GM18907 (cell line): ENCODE measurements at regions not wholly inside any gene's neighbourhood (a gene's known extent, or its start where the extent isn't known, plus 50 kb on each side); places are given as distances from the start of the nearest gene placed in this dataset.

ENCODE experiments used
- ATAC-seq: cut with Tn5 transposase; IDR thresholded peaks from one replicate; pipeline ENCODE4 v1.9.1; 2021; ENCODE audit warnings: mild to moderate bottlenecking, moderate library complexity; ENCODE audit not compliant: unreplicated experiment

DNA sequence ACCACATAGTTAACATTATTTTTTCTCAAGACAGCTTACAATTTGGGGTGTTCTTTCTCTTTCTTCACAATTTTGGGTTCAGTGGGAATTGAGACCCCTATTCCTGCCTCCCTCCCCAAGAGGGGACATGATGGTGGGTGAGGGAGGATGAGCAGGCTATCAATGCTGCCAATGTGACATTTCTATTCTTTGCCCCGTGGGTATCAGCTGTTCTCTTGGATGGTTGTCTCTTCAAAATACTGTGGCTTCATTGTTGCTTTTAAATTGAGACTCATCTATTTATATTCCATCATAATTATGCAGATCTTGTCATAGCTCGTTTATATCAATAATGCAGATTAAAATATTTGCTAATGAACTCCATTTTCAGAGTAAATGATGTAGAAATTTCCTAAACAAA lies 56.5 kb upstream of the ANO4 start:
- no peak for ATAC-seq

DNA sequence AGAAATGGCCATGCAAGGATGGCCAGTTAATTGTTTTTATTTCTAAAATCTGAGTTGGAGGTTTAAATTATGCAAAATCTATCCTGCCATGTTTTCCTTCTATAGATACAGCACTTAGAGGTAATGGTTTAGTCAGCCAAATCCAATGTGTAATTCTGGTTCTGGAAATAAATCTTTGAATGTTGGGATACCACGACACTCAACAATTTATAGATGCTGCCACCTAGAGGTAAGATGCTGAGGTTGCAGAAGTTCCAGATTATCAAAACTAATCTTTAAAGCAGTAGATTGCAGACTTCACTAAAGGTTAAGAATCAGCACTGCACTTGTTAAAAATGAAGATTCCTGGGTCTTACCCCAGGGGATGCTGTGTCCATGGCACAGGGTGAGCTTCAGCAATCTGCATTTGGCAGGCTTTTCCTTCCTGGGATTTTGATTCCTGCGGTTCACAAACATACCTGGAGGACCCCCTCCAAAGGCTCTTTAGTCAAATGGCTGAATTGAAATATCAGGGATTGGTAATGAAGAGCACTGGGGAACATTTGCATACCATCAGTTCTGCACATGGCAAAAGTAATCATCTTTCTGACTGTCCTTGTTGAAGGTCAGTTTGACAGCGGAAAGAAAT lies 53.4 kb upstream of the ANO4 start:
- peak; percentile 43 for ATAC-seq

DNA sequence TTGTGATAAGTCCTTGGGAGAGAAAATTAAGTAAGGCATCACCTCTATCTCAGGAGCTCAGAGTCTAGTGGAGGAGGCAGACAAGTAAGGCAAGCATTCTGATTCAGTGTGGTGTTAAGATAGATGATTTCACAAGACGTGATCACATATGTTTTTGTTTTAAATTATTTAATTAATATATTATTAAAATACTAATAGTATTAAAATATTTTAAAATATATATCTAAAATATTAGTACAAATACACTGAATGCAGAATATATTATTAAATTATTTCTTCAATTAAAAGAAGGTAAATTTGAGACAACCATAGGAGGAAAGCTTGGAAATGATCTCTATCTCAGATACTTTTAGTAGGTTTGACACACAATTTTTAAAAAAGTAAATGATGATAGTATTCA lies 51.5 kb upstream of the ANO4 start:
- ATAC-seq = no peak
